Pancreas (tissue), 10 donors: ENCODE measurements at regions not wholly inside any gene's neighbourhood (a gene's known extent, or its start where the extent isn't known, plus 50 kb on each side); places are given as distances from the start of the nearest gene placed in this dataset.

Source experiments
- ATAC-seq, 4 donors: fragments of 200-7000 bp; cut with Tn5 transposase; one replicate each; pipeline versions ENCODE4 v1.8.0 to v1.9.1; 2020; ENCODE audit warnings: mild to moderate bottlenecking in 4 of 4, moderate library complexity in 4 of 4
- DNase-seq, 6 donors: peaks; one replicate each; pipeline ENCODE4 v3.0.0-alpha.2; 2020
- FAIRE-seq: peaks from 2 replicates; lab custom pipeline; 2012; peaks lifted over from hg19 to GRCh38; lab: Jason Lieb, UNC
- H3K27ac ChIP-seq, 4 donors: fragments of 200-600 bp; sonication (generic); 1 replicate in 3 of 4; 2 replicates in 1 of 4; pipeline versions ENCODE4 v1.5.0 to v1.8.0; 2020
- H3K27me3 ChIP-seq, 4 donors: fragments of 200-600 bp; one replicate each; pipeline ENCODE4 v1.8.0; 2021
- H3K36me3 ChIP-seq, 3 donors: fragments of 200-600 bp; sonication (generic) in 1 of 3; one replicate each; pipeline versions ENCODE4 v1.5.0 to v1.8.0; 2020 to 2021
- H3K4me1 ChIP-seq, 3 donors: fragments of 200-600 bp; one replicate each; pipeline ENCODE4 v1.8.0; 2021
- H3K4me3 ChIP-seq, 4 donors: fragments of 200-600 bp; sonication (generic) in 2 of 4; one replicate each; pipeline versions ENCODE4 v1.5.0 to v1.8.0; 2020 to 2021
- H3K9me3 ChIP-seq, 4 donors: fragments of 200-600 bp; one replicate each; pipeline ENCODE4 v1.8.0; 2021
- CTCF ChIP-seq, 4 donors: fragments of 200-600 bp; sonication (generic) in 3 of 4; IDR thresholded peaks; one replicate each; pipeline versions ENCODE4 v1.5.0 to v1.8.0; 2021; ENCODE audit warnings: antibody characterized with exemption in 4 of 4
- WGBS, 2 donors: extraction: QIAGEN DNeasy Blood & Tissue Kit; methylation state at CpG; one replicate each; pipeline ENCODE4 v1.1.7; 2013; 5-methylcytosine and 5-hydroxymethylcytosine counted together
- intact Hi-C, 3 donors: fragments of 100-400 bp; cut with DNase I; formaldehyde crosslinking; loops; one replicate each; pipeline versions ENCODE4 v1.11.1 to v1.14.2; 2022
- donor health status: healthy with polysubstance abuse.
- donor health status: DM: no; HTN: no; CAD: no; lungs with moderate emphysema.
- donor health status: DM: no; HTN: no; CAD: no.
- donor health status: control.
- donor health status: control.
- donor health status: Bipolar disorder and iron deficiency.
- donor health status: DM: yes; HTN: yes; CAD: no.
- donor health status: DM: no; HTN: no; CAD: no.
- donor health status: DM: no; HTN: no; CAD: no.
- donor health status: DM: yes; HTN: yes; CAD: no.

GRCh38 chr22:48559647-48560388 is 1267.9 kb downstream of the BRD1 start:
- WGBS, 2 donors, result 59 to 69% methylated on average over 38 of the region's 38 CpGs
- no peaks in the 10 kb centered on the region for H3K27me3 ChIP-seq

GRCh38 chr22:48558606-48559402 is 1268.9 kb downstream of the BRD1 start:
- no peaks in the 10 kb centered on the region for H3K9me3 ChIP-seq
- WGBS, 2 donors, result 64 to 85% methylated on average over 25 of the region's 25 CpGs
- H3K4me1 ChIP-seq, result no peaks in the 10 kb centered on the region
- H3K27me3 ChIP-seq, result no peaks in the 10 kb centered on the region
- peak in 2 of 6 donors; percentile 13 to 40 for DNase-seq
- H3K4me3 ChIP-seq, result no peak overlapping the region
- no peak for TF ChIP-seq CTCF (IDR thresholded peaks at IDR 0.05)
- no peak overlapping the region for H3K27ac ChIP-seq
- H3K36me3 ChIP-seq, result no peaks in the 10 kb centered on the region
- intact Hi-C loops, result no loop called here
- ATAC-seq, result no peak
- FAIRE-seq, result no peak

More at GRCh38 chr22:48559647-48560388, 1267.9 kb downstream of the BRD1 start:
- no peak for TF ChIP-seq CTCF (IDR thresholded peaks at IDR 0.05)
- Histone ChIP-seq H3K9me3 (no peaks in the 10 kb centered on the region), H3K27ac (no peak overlapping the region), H3K36me3 (no peaks in the 10 kb centered on the region), H3K4me1 (no peaks in the 10 kb centered on the region), H3K4me3 (no peak overlapping the region)
- DNase-seq, result peak in 1 of 6 donors; percentile 46
- intact Hi-C loops, result no loop called here
- ATAC-seq, result no peak
- FAIRE-seq, result no peak

GRCh38 chr22:48558016-48558415 is 1269.7 kb downstream of the BRD1 start:
- intact Hi-C loops, result no loop called here
- FAIRE-seq (no peak), DNase-seq (no peak), ATAC-seq (no peak)
- no peak overlapping the region for H3K4me3 ChIP-seq
- H3K4me1 ChIP-seq, result no peaks in the 10 kb centered on the region
- H3K27me3 ChIP-seq, result no peaks in the 10 kb centered on the region
- no peaks in the 10 kb centered on the region for H3K36me3 ChIP-seq
- H3K27ac ChIP-seq, result no peak overlapping the region
- TF ChIP-seq CTCF (IDR thresholded peaks at IDR 0.05), result no peak
- no peaks in the 10 kb centered on the region for H3K9me3 ChIP-seq
- 79 to 87% methylated on average over 12 of the region's 12 CpGs for WGBS, 2 donors

GRCh38 chr22:48557473-48557872 is 1270.2 kb downstream of the BRD1 start:
- Histone ChIP-seq H3K27ac (no peak overlapping the region), H3K36me3 (no peaks in the 10 kb centered on the region), H3K4me3 (no peak overlapping the region), H3K9me3 (no peaks in the 10 kb centered on the region), H3K27me3 (no peaks in the 10 kb centered on the region), H3K4me1 (no peaks in the 10 kb centered on the region)
- TF ChIP-seq CTCF (IDR thresholded peaks at IDR 0.05), result no peak
- FAIRE-seq, result no peak
- WGBS, 2 donors, result 65 to 77% methylated on average over 11 of the region's 11 CpGs
- intact Hi-C loops, result no loop called here
- peak in 2 of 6 donors; percentile 13 to 40 for DNase-seq
- ATAC-seq, result no peak
